NCI-H526 treated with DMSO at 0.1 percent for 48 hours (cell line): ENCODE measurements at regions not wholly inside any gene's neighbourhood (a gene's known extent, or its start where the extent isn't known, plus 50 kb on each side); places are given as distances from the start of the nearest gene placed in this dataset.
A peak's percentile ranks its signal among the peaks of the same experiment; 100 is the strongest.
"Not testable (repeated sequence)": the region's sequence is repeated elsewhere in the genome, so short reads cannot be mapped to it uniquely, and the experiment has no call there.

Source experiments
- DNase-seq: peaks from one replicate; lab custom pipeline; 2025; lab: John Stamatoyannopoulos, UW

GRCh38 chr1:168825820-168826219 is 96.8 kb upstream of the DPT start:
- peak; percentile 37 for DNase-seq

- DNase-seq, result no peak
These were observed 97.3 kb upstream of the DPT start for GRCh38 chr1:168826269-168826668.

- no peak for DNase-seq
These were observed 98.6 kb upstream of the DPT start for GRCh38 chr1:168827557-168827956.

GRCh38 chr1:168829876-168830275 is 100.9 kb upstream of the DPT start:
- no peak for DNase-seq

GRCh38 chr1:168830562-168830961 is 101.6 kb upstream of the DPT start:
- no peak for DNase-seq

- DNase-seq, result no peak
These were observed 103.7 kb upstream of the DPT start for GRCh38 chr1:168832661-168833060.

- no peak for DNase-seq
These were observed 104.4 kb upstream of the DPT start for GRCh38 chr1:168833362-168833761.

GRCh38 chr1:168833801-168834224 is 104.8 kb upstream of the DPT start:
- DNase-seq, result no peak

GRCh38 chr1:168834225-168834872 is 105.3 kb upstream of the DPT start:
- DNase-seq, result no peak

- no peak for DNase-seq
These were observed 106.2 kb upstream of the DPT start for GRCh38 chr1:168835176-168835575.

- DNase-seq, result no peak
These were observed 106.8 kb upstream of the DPT start for GRCh38 chr1:168835791-168836190.

- DNase-seq, result no peak
These were observed 107.5 kb upstream of the DPT start for GRCh38 chr1:168836469-168836868.

GRCh38 chr1:168837230-168837629 is 108.2 kb upstream of the DPT start:
- not testable (repeated sequence) for DNase-seq

GRCh38 chr1:168842306-168842705 is 113.3 kb upstream of the DPT start:
- DNase-seq, result no peak

- DNase-seq, result no peak
These were observed 113.9 kb upstream of the DPT start for GRCh38 chr1:168842916-168843315.

GRCh38 chr1:168843401-168843800 is 114.4 kb upstream of the DPT start:
- no peak for DNase-seq

- DNase-seq, result no peak
These were observed 114.9 kb upstream of the DPT start for GRCh38 chr1:168843950-168844349.

GRCh38 chr1:168845140-168845539 is 116.1 kb upstream of the DPT start:
- no peak for DNase-seq

GRCh38 chr1:168848051-168848450 is 119.0 kb upstream of the DPT start:
- DNase-seq, result no peak

- DNase-seq, result peak; percentile 89
These were observed 132.5 kb upstream of the DPT start for GRCh38 chr1:168861421-168862004.

GRCh38 chr1:168863772-168864171 is 134.8 kb upstream of the DPT start:
- no peak for DNase-seq

- no peak for DNase-seq
These were observed 135.3 kb upstream of the DPT start for GRCh38 chr1:168864266-168864665.

GRCh38 chr1:168865850-168866620 is 137.0 kb upstream of the DPT start:
- DNase-seq, result no peak
